Pancreas (tissue), 10 donors: ENCODE measurements at regions not wholly inside any gene's neighbourhood (a gene's known extent, or its start where the extent isn't known, plus 50 kb on each side); places are given as distances from the start of the nearest gene placed in this dataset.

ENCODE experiments used
- ATAC-seq, 4 donors: fragments of 200-7000 bp; cut with Tn5 transposase; one replicate each; pipeline versions ENCODE4 v1.8.0 to v1.9.1; 2020; ENCODE audit warnings: mild to moderate bottlenecking in 4 of 4, moderate library complexity in 4 of 4
- DNase-seq, 6 donors: peaks; one replicate each; pipeline ENCODE4 v3.0.0-alpha.2; 2020
- FAIRE-seq: peaks from 2 replicates; lab custom pipeline; 2012; peaks lifted over from hg19 to GRCh38; lab: Jason Lieb, UNC
- H3K27ac ChIP-seq, 4 donors: fragments of 200-600 bp; sonication (generic); 1 replicate in 3 of 4; 2 replicates in 1 of 4; pipeline versions ENCODE4 v1.5.0 to v1.8.0; 2020
- H3K27me3 ChIP-seq, 4 donors: fragments of 200-600 bp; one replicate each; pipeline ENCODE4 v1.8.0; 2021
- H3K36me3 ChIP-seq, 3 donors: fragments of 200-600 bp; sonication (generic) in 1 of 3; one replicate each; pipeline versions ENCODE4 v1.5.0 to v1.8.0; 2020 to 2021
- H3K4me1 ChIP-seq, 3 donors: fragments of 200-600 bp; one replicate each; pipeline ENCODE4 v1.8.0; 2021
- H3K4me3 ChIP-seq, 4 donors: fragments of 200-600 bp; sonication (generic) in 2 of 4; one replicate each; pipeline versions ENCODE4 v1.5.0 to v1.8.0; 2020 to 2021
- H3K9me3 ChIP-seq, 4 donors: fragments of 200-600 bp; one replicate each; pipeline ENCODE4 v1.8.0; 2021
- CTCF ChIP-seq, 4 donors: fragments of 200-600 bp; sonication (generic) in 3 of 4; IDR thresholded peaks; one replicate each; pipeline versions ENCODE4 v1.5.0 to v1.8.0; 2021; ENCODE audit warnings: antibody characterized with exemption in 4 of 4
- WGBS, 2 donors: extraction: QIAGEN DNeasy Blood & Tissue Kit; methylation state at CpG; one replicate each; pipeline ENCODE4 v1.1.7; 2013; 5-methylcytosine and 5-hydroxymethylcytosine counted together
- intact Hi-C, 3 donors: fragments of 100-400 bp; cut with DNase I; formaldehyde crosslinking; loops; one replicate each; pipeline versions ENCODE4 v1.11.1 to v1.14.2; 2022
- donor health status: healthy with polysubstance abuse.
- donor health status: DM: no; HTN: no; CAD: no; lungs with moderate emphysema.
- donor health status: DM: no; HTN: no; CAD: no.
- donor health status: control.
- donor health status: control.
- donor health status: Bipolar disorder and iron deficiency.
- donor health status: DM: yes; HTN: yes; CAD: no.
- donor health status: DM: no; HTN: no; CAD: no.
- donor health status: DM: no; HTN: no; CAD: no.
- donor health status: DM: yes; HTN: yes; CAD: no.

DNA sequence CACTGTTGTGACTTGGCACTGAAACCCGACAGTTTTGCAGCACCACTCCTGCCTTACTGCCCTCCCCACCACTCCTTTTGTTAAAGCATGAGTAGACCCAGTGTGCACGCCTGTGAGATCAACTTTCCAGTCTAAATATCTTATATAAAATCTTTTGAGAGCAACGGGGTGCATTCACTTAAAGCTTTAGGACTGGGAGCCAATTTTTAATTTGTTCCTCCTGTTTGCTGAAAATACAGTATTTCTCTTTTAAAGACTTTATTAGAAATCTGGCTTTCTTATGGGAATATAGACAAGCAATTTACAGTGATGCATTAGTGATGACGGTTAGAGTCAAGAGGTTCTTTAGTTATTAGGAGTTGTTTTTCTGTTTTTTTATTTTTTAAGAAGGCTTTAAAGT, 397.5 kb downstream of the TMEM167A start:
- WGBS, 2 donors, result 68 to 70% methylated on average over 4 of the region's 4 CpGs
- Histone ChIP-seq H3K9me3 (peaks cover 0 to 4% (median 0%) of the 10 kb centered on the region in 4 donors), H3K4me1 (no peaks in the 10 kb centered on the region), H3K27me3 (no peaks in the 10 kb centered on the region), H3K36me3 (no peaks in the 10 kb centered on the region), H3K4me3 (no peak overlapping the region), H3K27ac (no peak overlapping the region)
- ATAC-seq (no peak), DNase-seq (no peak), FAIRE-seq (no peak)
- no peak for TF ChIP-seq CTCF (IDR thresholded peaks at IDR 0.05)
- intact Hi-C loops, result no loop called here

GRCh38 chr5:82676661-82677060, 398.5 kb upstream of the RPS23 start:
- DNase-seq (no peak), FAIRE-seq (no peak), ATAC-seq (no peak)
- no peaks in the 10 kb centered on the region for H3K27me3 ChIP-seq
- no peak for TF ChIP-seq CTCF (IDR thresholded peaks at IDR 0.05)
- 90 to 91% methylated on average over 4 of the region's 4 CpGs for WGBS, 2 donors
- H3K27ac ChIP-seq, result no peak overlapping the region
- no peaks in the 10 kb centered on the region for H3K9me3 ChIP-seq
- intact Hi-C loops, result no loop called here
- H3K4me3 ChIP-seq, result no peak overlapping the region
- no peaks in the 10 kb centered on the region for H3K4me1 ChIP-seq
- H3K36me3 ChIP-seq, result no peaks in the 10 kb centered on the region

DNA sequence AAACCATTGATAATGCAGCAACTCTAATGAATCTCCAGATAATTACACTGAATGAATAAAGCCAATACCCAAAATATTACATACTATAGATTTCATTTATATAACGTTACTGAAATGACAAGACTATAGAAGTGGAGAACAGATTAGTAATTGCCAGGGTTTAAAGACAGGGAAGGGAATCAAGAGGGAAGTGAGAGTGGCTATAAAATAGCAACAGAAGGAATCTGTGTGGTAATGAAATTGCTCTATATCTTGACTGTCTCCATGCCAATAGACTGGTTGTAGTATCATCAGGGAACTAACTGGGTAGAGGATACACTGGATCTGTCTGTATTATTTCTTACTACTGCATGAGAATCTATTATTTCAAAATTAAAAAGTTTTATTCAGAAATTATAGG, 396.5 kb upstream of the RPS23 start:
- TF ChIP-seq CTCF (IDR thresholded peaks at IDR 0.05), result no peak
- no peaks in the 10 kb centered on the region for H3K9me3 ChIP-seq
- intact Hi-C loops, result no loop called here
- no peak overlapping the region for H3K27ac ChIP-seq
- no peaks in the 10 kb centered on the region for H3K36me3 ChIP-seq
- H3K27me3 ChIP-seq, result no peaks in the 10 kb centered on the region
- DNase-seq (no peak), FAIRE-seq (no peak), ATAC-seq (no peak)
- no peak overlapping the region for H3K4me3 ChIP-seq
- H3K4me1 ChIP-seq, result no peaks in the 10 kb centered on the region
- 68 to 82% methylated on average over 1 of the region's 1 CpG for WGBS, 2 donors

- Histone ChIP-seq H3K27ac (no peak overlapping the region), H3K4me1 (no peaks in the 10 kb centered on the region), H3K36me3 (no peaks in the 10 kb centered on the region), H3K4me3 (no peak overlapping the region), H3K9me3 (no peaks in the 10 kb centered on the region), H3K27me3 (no peaks in the 10 kb centered on the region)
- TF ChIP-seq CTCF (IDR thresholded peaks at IDR 0.05), result no peak
- FAIRE-seq, result no peak
- DNase-seq, result no peak
- 60 to 67% methylated on average over 6 of the region's 6 CpGs for WGBS, 2 donors
- intact Hi-C loops, result no loop called here
- ATAC-seq, result no peak
Measured at GRCh38 chr5:82673057-82673809, 395.1 kb upstream of the RPS23 start.

GRCh38 chr5:82670692-82671091, 392.5 kb upstream of the RPS23 start:
- Histone ChIP-seq H3K4me3 (no peak overlapping the region), H3K9me3 (no peaks in the 10 kb centered on the region), H3K36me3 (no peaks in the 10 kb centered on the region), H3K27ac (no peak overlapping the region), H3K4me1 (no peaks in the 10 kb centered on the region), H3K27me3 (no peaks in the 10 kb centered on the region)
- DNase-seq (no peak), FAIRE-seq (no peak), ATAC-seq (no peak)
- intact Hi-C loops, result no loop called here
- 94 to 95% methylated on average over 3 of the region's 3 CpGs for WGBS, 2 donors
- no peak for TF ChIP-seq CTCF (IDR thresholded peaks at IDR 0.05)
